Nephron progenitor cell (in vitro differentiated cells): ENCODE measurements at regions not wholly inside any gene's neighbourhood (a gene's known extent, or its start where the extent isn't known, plus 50 kb on each side); places are given as distances from the start of the nearest gene placed in this dataset.
"Not testable (repeated sequence)": the region's sequence is repeated elsewhere in the genome, so short reads cannot be mapped to it uniquely, and the experiment has no call there.

Source experiments
- DNase-seq: peaks from one replicate; pipeline ENCODE4 v3.0.0; 2021
- H3K27ac Mint-ChIP-seq: 2 replicates; pipeline ENCODE4 v1.8.0; 2021; ENCODE audit warnings: mild to moderate bottlenecking, moderate library complexity, mixed read lengths
- H3K27me3 Mint-ChIP-seq: 2 replicates; pipeline ENCODE4 v1.8.0; 2021; ENCODE audit warnings: mild to moderate bottlenecking, low read depth, mixed read lengths; ENCODE audit not compliant: poor library complexity
- H3K36me3 Mint-ChIP-seq: 2 replicates; pipeline ENCODE4 v1.8.0; 2021; ENCODE audit warnings: low read depth, mixed read lengths
- H3K4me1 Mint-ChIP-seq: 2 replicates; pipeline ENCODE4 v1.8.0; 2021; ENCODE audit warnings: mixed read lengths
- H3K4me3 Mint-ChIP-seq: 2 replicates; pipeline ENCODE4 v1.8.0; 2021; ENCODE audit warnings: mild to moderate bottlenecking, moderate library complexity, mixed read lengths
- H3K9me3 Mint-ChIP-seq: 2 replicates; pipeline ENCODE4 v1.8.0; 2021; ENCODE audit warnings: mild to moderate bottlenecking, moderate library complexity, mixed read lengths
- CTCF ChIP-seq: fragments of 200-600 bp; sonication (generic); IDR thresholded peaks from 2 replicates; pipeline ENCODE4 v1.5.0; 2021; ENCODE audit warnings: antibody characterized with exemption

- Mint-ChIP-seq H3K4me3 (no peak overlapping the region), H3K4me1 (no peaks in the 10 kb centered on the region), H3K36me3 (peaks cover 5% of the 10 kb centered on the region), H3K27ac (no peak overlapping the region), H3K27me3 (no peaks in the 10 kb centered on the region), H3K9me3 (peaks cover 83% of the 10 kb centered on the region)
- no peak for DNase-seq
- no peak for TF ChIP-seq CTCF
These were observed 3515.0 kb downstream of the GOLGA6L6 start for GRCh38 chr15:17026633-17027032.

DNA sequence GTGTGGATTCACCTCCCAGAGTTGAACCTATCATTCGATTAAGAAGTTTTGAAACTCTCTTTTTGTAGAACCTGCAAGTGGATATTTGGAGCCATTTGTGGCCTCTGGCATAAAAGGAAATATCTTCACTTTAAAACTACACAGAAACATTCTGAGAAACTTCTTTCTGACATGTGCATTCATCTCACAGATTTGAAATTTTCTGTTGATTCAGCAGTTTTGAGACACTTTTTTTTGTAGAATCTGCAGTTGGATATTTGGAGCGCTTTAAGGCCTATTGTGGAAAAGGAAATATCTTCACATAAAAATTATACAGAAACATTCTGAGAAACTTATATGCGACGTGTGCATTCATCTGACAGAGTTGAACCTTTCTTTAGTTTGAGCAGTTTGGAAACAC is 3519.6 kb downstream of the GOLGA6L6 start:
- DNase-seq, H3K36me3 Mint-ChIP-seq, H3K4me1 Mint-ChIP-seq, H3K27ac Mint-ChIP-seq, H3K27me3 Mint-ChIP-seq, H3K4me3 Mint-ChIP-seq: not testable (repeated sequence)
- peaks cover 93% of the 10 kb centered on the region for H3K9me3 Mint-ChIP-seq
